ENCODE measurements at regions not wholly inside any gene's neighbourhood (a gene's known extent, or its start where the extent isn't known, plus 50 kb on each side); places are given as distances from the start of the nearest gene placed in this dataset.

DNA sequence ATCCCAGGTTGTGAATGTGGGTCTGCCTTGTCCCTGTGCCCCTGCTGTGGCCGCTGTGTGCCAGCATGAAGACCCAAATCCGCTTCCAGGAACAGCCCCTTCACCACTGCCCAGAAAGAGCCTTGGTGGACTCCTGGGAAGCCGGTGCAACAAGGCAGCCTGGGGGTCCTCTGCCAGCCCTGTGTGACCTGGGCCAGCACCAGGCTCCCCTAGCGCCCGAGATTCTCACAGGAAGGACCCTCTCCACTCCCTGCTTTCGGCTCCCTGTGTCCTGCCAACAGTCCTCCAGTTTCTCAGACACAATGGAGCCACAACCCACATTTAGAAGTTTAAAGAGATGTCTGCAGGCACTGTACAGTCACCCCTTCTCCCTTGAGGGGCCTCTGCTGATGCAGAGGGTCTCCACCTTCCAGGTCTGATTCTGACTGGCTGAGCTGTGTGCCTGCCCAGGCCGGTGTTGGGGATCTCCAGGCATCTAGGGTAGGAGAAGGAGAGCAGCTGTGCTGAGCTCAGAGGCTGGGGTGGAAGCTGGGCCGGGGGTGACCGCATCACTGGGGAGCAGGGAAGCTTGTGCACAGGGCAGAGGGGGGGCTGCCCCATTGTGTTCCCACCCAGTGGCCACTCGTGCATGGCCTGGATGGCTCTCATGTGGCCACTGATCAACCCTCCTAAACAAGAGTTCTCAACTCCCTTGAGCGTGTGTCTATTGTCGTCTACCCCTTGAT is 174.0 kb downstream of the IRX2 start:
- TF ChIP-seq EZH2phosphoT487 (IDR thresholded peaks at IDR 0.05) (no peak), EZH2 (IDR thresholded peaks at IDR 0.05) (no peak)
- TF ChIP-seq, protein P1, sequence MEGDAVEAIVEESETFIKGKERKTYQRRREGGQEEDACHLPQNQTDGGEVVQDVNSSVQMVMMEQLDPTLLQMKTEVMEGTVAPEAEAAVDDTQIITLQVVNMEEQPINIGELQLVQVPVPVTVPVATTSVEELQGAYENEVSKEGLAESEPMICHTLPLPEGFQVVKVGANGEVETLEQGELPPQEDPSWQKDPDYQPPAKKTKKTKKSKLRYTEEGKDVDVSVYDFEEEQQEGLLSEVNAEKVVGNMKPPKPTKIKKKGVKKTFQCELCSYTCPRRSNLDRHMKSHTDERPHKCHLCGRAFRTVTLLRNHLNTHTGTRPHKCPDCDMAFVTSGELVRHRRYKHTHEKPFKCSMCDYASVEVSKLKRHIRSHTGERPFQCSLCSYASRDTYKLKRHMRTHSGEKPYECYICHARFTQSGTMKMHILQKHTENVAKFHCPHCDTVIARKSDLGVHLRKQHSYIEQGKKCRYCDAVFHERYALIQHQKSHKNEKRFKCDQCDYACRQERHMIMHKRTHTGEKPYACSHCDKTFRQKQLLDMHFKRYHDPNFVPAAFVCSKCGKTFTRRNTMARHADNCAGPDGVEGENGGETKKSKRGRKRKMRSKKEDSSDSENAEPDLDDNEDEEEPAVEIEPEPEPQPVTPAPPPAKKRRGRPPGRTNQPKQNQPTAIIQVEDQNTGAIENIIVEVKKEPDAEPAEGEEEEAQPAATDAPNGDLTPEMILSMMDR (IDR thresholded peaks at IDR 0.05), result no peak

Measured in neural progenitor cell (in vitro differentiated cells).